ENCODE measurements at regions not wholly inside any gene's neighbourhood (a gene's known extent, or its start where the extent isn't known, plus 50 kb on each side); places are given as distances from the start of the nearest gene placed in this dataset.
A peak's percentile ranks its signal among the peaks of the same experiment; 100 is the strongest.
"Not testable (repeated sequence)": the region's sequence is repeated elsewhere in the genome, so short reads cannot be mapped to it uniquely, and the experiment has no call there.

GRCh38 chr2:129481306-129482219 lies 497.9 kb upstream of the RAB6C start:
- no peak for DNase-seq (ENCODE audit: low read depth in 4 of 4, low spot score in 3 of 4)

- no peak for DNase-seq (ENCODE audit: low read depth in 4 of 4, low spot score in 3 of 4)
Observed at GRCh38 chr2:129482626-129483025, 496.8 kb upstream of the RAB6C start.

GRCh38 chr2:129483366-129483765 lies 496.1 kb upstream of the RAB6C start:
- no peak for DNase-seq (ENCODE audit: low read depth in 4 of 4, low spot score in 3 of 4)

GRCh38 chr2:129484999-129485897 lies 494.2 kb upstream of the RAB6C start:
- DNase-seq (ENCODE audit: low read depth in 4 of 4, low spot score in 3 of 4) = no peak

GRCh38 chr2:129488376-129488775 lies 491.1 kb upstream of the RAB6C start:
- DNase-seq (ENCODE audit: low read depth in 4 of 4, low spot score in 3 of 4) = no peak

GRCh38 chr2:129490641-129491040 lies 488.8 kb upstream of the RAB6C start:
- DNase-seq (ENCODE audit: low read depth in 4 of 4, low spot score in 3 of 4) = peak in 2 of 4 donors; percentile 12 to 19

- no peak for DNase-seq (ENCODE audit: low read depth in 4 of 4, low spot score in 3 of 4)
Observed at GRCh38 chr2:129491308-129491707, 488.2 kb upstream of the RAB6C start.

GRCh38 chr2:129492548-129492947 lies 486.9 kb upstream of the RAB6C start:
- DNase-seq (ENCODE audit: low read depth in 4 of 4, low spot score in 3 of 4) = no peak

GRCh38 chr2:129499747-129500146 lies 479.7 kb upstream of the RAB6C start:
- no peak for DNase-seq (ENCODE audit: low read depth in 4 of 4, low spot score in 3 of 4)

GRCh38 chr2:129502781-129503180 lies 476.7 kb upstream of the RAB6C start:
- no peak for DNase-seq (ENCODE audit: low read depth in 4 of 4, low spot score in 3 of 4)

GRCh38 chr2:129504646-129505045 lies 474.8 kb upstream of the RAB6C start:
- DNase-seq (ENCODE audit: low read depth in 4 of 4, low spot score in 3 of 4) = no peak

- DNase-seq (ENCODE audit: low read depth in 4 of 4, low spot score in 3 of 4) = no peak
Observed at GRCh38 chr2:129518937-129519336, 460.5 kb upstream of the RAB6C start.

GRCh38 chr2:129532158-129532557 lies 447.3 kb upstream of the RAB6C start:
- DNase-seq (ENCODE audit: low read depth in 4 of 4, low spot score in 3 of 4) = not testable (repeated sequence)

GRCh38 chr2:129548880-129549279 lies 430.6 kb upstream of the RAB6C start:
- DNase-seq (ENCODE audit: low read depth in 4 of 4, low spot score in 3 of 4) = no peak

- DNase-seq (ENCODE audit: low read depth in 4 of 4, low spot score in 3 of 4) = no peak
Observed at GRCh38 chr2:129550536-129550935, 428.9 kb upstream of the RAB6C start.

- DNase-seq (ENCODE audit: low read depth in 4 of 4, low spot score in 3 of 4) = no peak
Observed at GRCh38 chr2:129554373-129554772, 425.1 kb upstream of the RAB6C start.

- no peak for DNase-seq (ENCODE audit: low read depth in 4 of 4, low spot score in 3 of 4)
Observed at GRCh38 chr2:129559101-129559500, 420.4 kb upstream of the RAB6C start.

- no peak for DNase-seq (ENCODE audit: low read depth in 4 of 4, low spot score in 3 of 4)
Observed at GRCh38 chr2:129565551-129566109, 413.8 kb upstream of the RAB6C start.

GRCh38 chr2:129570812-129571211 lies 408.7 kb upstream of the RAB6C start:
- not testable (repeated sequence) for DNase-seq (ENCODE audit: low read depth in 4 of 4, low spot score in 3 of 4)

GRCh38 chr2:129575431-129575830 lies 404.0 kb upstream of the RAB6C start:
- DNase-seq (ENCODE audit: low read depth in 4 of 4, low spot score in 3 of 4) = no peak

GRCh38 chr2:129575880-129576279 lies 403.6 kb upstream of the RAB6C start:
- no peak for DNase-seq (ENCODE audit: low read depth in 4 of 4, low spot score in 3 of 4)
